Left lung (tissue), 4 donors: ENCODE measurements at regions not wholly inside any gene's neighbourhood (a gene's known extent, or its start where the extent isn't known, plus 50 kb on each side); places are given as distances from the start of the nearest gene placed in this dataset.

ENCODE experiments used
- ATAC-seq: fragments of 200-7000 bp; cut with Tn5 transposase; one replicate; pipeline ENCODE4 v1.9.1; 2020; ENCODE audit warnings: moderate library complexity
- DNase-seq, 4 donors: peaks; one replicate each; pipeline ENCODE4 v3.0.0-alpha.2; 2013 to 2020
- H3K27ac ChIP-seq, 2 donors: fragments of 200-600 bp; sonication (generic) in 1 of 2; one replicate each; pipeline versions ENCODE4 v1.5.0 to v1.8.0; 2020 to 2021
- H3K27me3 ChIP-seq, 2 donors: fragments of 200-600 bp; sonication (generic) in 1 of 2; one replicate each; pipeline versions ENCODE4 v1.5.0 to v1.8.0; 2020 to 2021
- H3K36me3 ChIP-seq, 2 donors: fragments of 200-600 bp; sonication (generic) in 1 of 2; one replicate each; pipeline versions ENCODE4 v1.5.0 to v1.8.0; 2020 to 2021
- H3K4me1 ChIP-seq, 2 donors: fragments of 200-600 bp; one replicate each; pipeline ENCODE4 v1.8.0; 2021
- H3K4me3 ChIP-seq, 2 donors: fragments of 200-600 bp; sonication (generic) in 1 of 2; one replicate each; pipeline versions ENCODE4 v1.5.0 to v1.8.0; 2020 to 2021; ENCODE audit warnings: mild to moderate bottlenecking in 1 of 2
- H3K9me3 ChIP-seq, 2 donors: fragments of 200-600 bp; sonication (generic) in 1 of 2; one replicate each; pipeline versions ENCODE4 v1.5.0 to v1.8.0; 2020 to 2021
- CTCF ChIP-seq, 2 donors: fragments of 200-600 bp; sonication (generic) in 1 of 2; IDR thresholded peaks; one replicate each; pipeline versions ENCODE4 v1.5.0 to v1.8.0; 2021; ENCODE audit warnings: antibody characterized with exemption in 2 of 2
- intact Hi-C, 2 donors: fragments of 100-400 bp; cut with DNase I; formaldehyde crosslinking; loops; one replicate each; pipeline versions ENCODE4 v1.11.2 to v1.14.2; 2022
- donor health status: DM: no; HTN: yes; CAD: no.
- donor health status: DM: no; HTN: no; CAD: no.

- Histone ChIP-seq H3K4me3 (no peak overlapping the region), H3K9me3 (peaks cover 0 to 25% of the 10 kb centered on the region in 2 donors), H3K27ac (peak overlapping the region in 1 of 2 donors; percentile 65), H3K4me1 (no peaks in the 10 kb centered on the region), H3K36me3 (no peaks in the 10 kb centered on the region), H3K27me3 (no peaks in the 10 kb centered on the region)
- DNase-seq, result peak in 3 of 4 donors; percentile 13 to 41 (median 16)
- ATAC-seq, result peak; percentile 95
- TF ChIP-seq CTCF (IDR thresholded peaks at IDR 0.05), result no peak
- intact Hi-C loops, result no loop called here
These were observed 1163.6 kb upstream of the CITED2 start for GRCh38 chr6:140537834-140538705.

- no peak for TF ChIP-seq CTCF (IDR thresholded peaks at IDR 0.05)
- Histone ChIP-seq H3K36me3 (no peaks in the 10 kb centered on the region), H3K27me3 (no peaks in the 10 kb centered on the region), H3K4me1 (no peaks in the 10 kb centered on the region), H3K27ac (peak overlapping the region in 1 of 2 donors; percentile 65), H3K4me3 (no peak overlapping the region), H3K9me3 (peaks cover 0 to 29% of the 10 kb centered on the region in 2 donors)
- peak; percentile 21 for ATAC-seq
- intact Hi-C loops, result no loop called here
- DNase-seq, result no peak
These were observed 1162.8 kb upstream of the CITED2 start for GRCh38 chr6:140537211-140537610.

GRCh38 chr6:140535511-140535910 is 1161.1 kb upstream of the CITED2 start:
- Histone ChIP-seq H3K27ac (no peak overlapping the region), H3K4me1 (no peaks in the 10 kb centered on the region), H3K4me3 (no peak overlapping the region), H3K36me3 (no peaks in the 10 kb centered on the region), H3K9me3 (peaks cover 0 to 29% of the 10 kb centered on the region in 2 donors), H3K27me3 (no peaks in the 10 kb centered on the region)
- intact Hi-C loops, result no loop called here
- ATAC-seq (no peak), DNase-seq (no peak)
- TF ChIP-seq CTCF (IDR thresholded peaks at IDR 0.05), result no peak

GRCh38 chr6:140533526-140533925 is 1159.1 kb upstream of the CITED2 start:
- intact Hi-C loops, result no loop called here
- Histone ChIP-seq H3K36me3 (no peaks in the 10 kb centered on the region), H3K4me3 (no peak overlapping the region), H3K27me3 (no peaks in the 10 kb centered on the region), H3K4me1 (no peaks in the 10 kb centered on the region), H3K27ac (no peak overlapping the region), H3K9me3 (peaks cover 0 to 29% of the 10 kb centered on the region in 2 donors)
- no peak for TF ChIP-seq CTCF (IDR thresholded peaks at IDR 0.05)
- ATAC-seq, result no peak
- DNase-seq, result no peak

GRCh38 chr6:140504776-140505175 is 1130.3 kb upstream of the CITED2 start:
- DNase-seq (no peak), ATAC-seq (no peak)
- Histone ChIP-seq H3K27ac (no peak overlapping the region), H3K4me1 (no peaks in the 10 kb centered on the region), H3K4me3 (no peak overlapping the region), H3K36me3 (no peaks in the 10 kb centered on the region), H3K27me3 (no peaks in the 10 kb centered on the region), H3K9me3 (no peaks in the 10 kb centered on the region)
- intact Hi-C loops, result no loop called here
- no peak for TF ChIP-seq CTCF (IDR thresholded peaks at IDR 0.05)
